ENCODE measurements at regions not wholly inside any gene's neighbourhood (a gene's known extent, or its start where the extent isn't known, plus 50 kb on each side); places are given as distances from the start of the nearest gene placed in this dataset.

- no peak for TF ChIP-seq EZH2phosphoT487 (IDR thresholded peaks at IDR 0.05; ENCODE audit: low read depth)
- no peak for TF ChIP-seq CTCF (IDR thresholded peaks at IDR 0.05; ENCODE audit: low read depth, low read length)
- H3K9ac ChIP-seq (ENCODE audit: low read length), result no peak overlapping the region
- H3K27me3 ChIP-seq (ENCODE audit: low read depth, low read length), result no peaks in the 10 kb centered on the region
- H3K4me2 ChIP-seq (ENCODE audit: low read length), result no peak overlapping the region
- no peaks in the 10 kb centered on the region for H3K9me3 ChIP-seq (ENCODE audit: insufficient read depth, low read length)
- no peak overlapping the region for H3K27ac ChIP-seq (ENCODE audit: low read length)
- H3K4me1 ChIP-seq (ENCODE audit: low read length), result no peaks in the 10 kb centered on the region
- H3K36me3 ChIP-seq (replicated peaks; ENCODE audit: low read depth, low read length), result no peaks in the 10 kb centered on the region
- H3K4me3 ChIP-seq (ENCODE audit: low read length), result no peak overlapping the region
- H2AFZ ChIP-seq (ENCODE audit: low read depth, low read length), result no peak overlapping the region
- H4K20me1 ChIP-seq (ENCODE audit: insufficient read depth, low read length), result no peaks in the 10 kb centered on the region
- H3K79me2 ChIP-seq (ENCODE audit: low read length), result no peaks in the 10 kb centered on the region
These were observed 166.7 kb downstream of the SEPTIN7 start for GRCh38 chr7:35967366-35968139.

GRCh38 chr7:35968140-35968940 is 167.5 kb downstream of the SEPTIN7 start:
- Histone ChIP-seq H3K79me2 (ENCODE audit: low read length) (no peaks in the 10 kb centered on the region), H3K4me2 (ENCODE audit: low read length) (no peak overlapping the region), H3K4me1 (ENCODE audit: low read length) (no peaks in the 10 kb centered on the region), H3K4me3 (ENCODE audit: low read length) (no peak overlapping the region), H2AFZ (ENCODE audit: low read depth, low read length) (no peak overlapping the region), H4K20me1 (ENCODE audit: insufficient read depth, low read length) (no peaks in the 10 kb centered on the region), H3K9ac (ENCODE audit: low read length) (no peak overlapping the region), H3K27me3 (ENCODE audit: low read depth, low read length) (0 out of 2 replicates have a peak, but pooled peaks cover 2% of the 10 kb centered on the region), H3K9me3 (ENCODE audit: insufficient read depth, low read length) (no peaks in the 10 kb centered on the region), H3K27ac (ENCODE audit: low read length) (no peak overlapping the region), H3K36me3 (replicated peaks; ENCODE audit: low read depth, low read length) (no peaks in the 10 kb centered on the region)
- TF ChIP-seq CTCF (IDR thresholded peaks at IDR 0.05; ENCODE audit: low read depth, low read length) (no peak), EZH2phosphoT487 (IDR thresholded peaks at IDR 0.05; ENCODE audit: low read depth) (no peak)

GRCh38 chr7:35969066-35969465 is 168.2 kb downstream of the SEPTIN7 start:
- H3K4me3 ChIP-seq (ENCODE audit: low read length), result no peak overlapping the region
- H2AFZ ChIP-seq (ENCODE audit: low read depth, low read length), result no peak overlapping the region
- no peaks in the 10 kb centered on the region for H3K36me3 ChIP-seq (replicated peaks; ENCODE audit: low read depth, low read length)
- no peak overlapping the region for H3K27ac ChIP-seq (ENCODE audit: low read length)
- H4K20me1 ChIP-seq (ENCODE audit: insufficient read depth, low read length), result no peaks in the 10 kb centered on the region
- H3K9me3 ChIP-seq (ENCODE audit: insufficient read depth, low read length), result no peaks in the 10 kb centered on the region
- TF ChIP-seq CTCF (IDR thresholded peaks at IDR 0.05; ENCODE audit: low read depth, low read length) (no peak), EZH2phosphoT487 (IDR thresholded peaks at IDR 0.05; ENCODE audit: low read depth) (no peak)
- H3K9ac ChIP-seq (ENCODE audit: low read length), result no peak overlapping the region
- no peak overlapping the region for H3K4me2 ChIP-seq (ENCODE audit: low read length)
- no peaks in the 10 kb centered on the region for H3K79me2 ChIP-seq (ENCODE audit: low read length)
- H3K27me3 ChIP-seq (ENCODE audit: low read depth, low read length), result peaks cover 2% of the 10 kb centered on the region; the same call in 1 of the 2 replicates
- no peaks in the 10 kb centered on the region for H3K4me1 ChIP-seq (ENCODE audit: low read length)

- no peak overlapping the region for H3K9ac ChIP-seq (ENCODE audit: low read length)
- no peaks in the 10 kb centered on the region for H3K36me3 ChIP-seq (replicated peaks; ENCODE audit: low read depth, low read length)
- peaks cover 2% of the 10 kb centered on the region; the same call in 1 of the 2 replicates for H3K27me3 ChIP-seq (ENCODE audit: low read depth, low read length)
- no peak overlapping the region for H3K27ac ChIP-seq (ENCODE audit: low read length)
- TF ChIP-seq EZH2phosphoT487 (IDR thresholded peaks at IDR 0.05; ENCODE audit: low read depth) (no peak), CTCF (IDR thresholded peaks at IDR 0.05; ENCODE audit: low read depth, low read length) (no peak)
- H4K20me1 ChIP-seq (ENCODE audit: insufficient read depth, low read length), result no peaks in the 10 kb centered on the region
- H3K4me2 ChIP-seq (ENCODE audit: low read length), result no peak overlapping the region
- no peak overlapping the region for H2AFZ ChIP-seq (ENCODE audit: low read depth, low read length)
- no peaks in the 10 kb centered on the region for H3K9me3 ChIP-seq (ENCODE audit: insufficient read depth, low read length)
- H3K79me2 ChIP-seq (ENCODE audit: low read length), result no peaks in the 10 kb centered on the region
- H3K4me3 ChIP-seq (ENCODE audit: low read length), result no peak overlapping the region
- H3K4me1 ChIP-seq (ENCODE audit: low read length), result no peaks in the 10 kb centered on the region
These were observed 169.6 kb downstream of the SEPTIN7 start for GRCh38 chr7:35970458-35970857.
